ENCODE measurements at regions not wholly inside any gene's neighbourhood (a gene's known extent, or its start where the extent isn't known, plus 50 kb on each side); places are given as distances from the start of the nearest gene placed in this dataset.

- TF ChIP-seq, protein P1, sequence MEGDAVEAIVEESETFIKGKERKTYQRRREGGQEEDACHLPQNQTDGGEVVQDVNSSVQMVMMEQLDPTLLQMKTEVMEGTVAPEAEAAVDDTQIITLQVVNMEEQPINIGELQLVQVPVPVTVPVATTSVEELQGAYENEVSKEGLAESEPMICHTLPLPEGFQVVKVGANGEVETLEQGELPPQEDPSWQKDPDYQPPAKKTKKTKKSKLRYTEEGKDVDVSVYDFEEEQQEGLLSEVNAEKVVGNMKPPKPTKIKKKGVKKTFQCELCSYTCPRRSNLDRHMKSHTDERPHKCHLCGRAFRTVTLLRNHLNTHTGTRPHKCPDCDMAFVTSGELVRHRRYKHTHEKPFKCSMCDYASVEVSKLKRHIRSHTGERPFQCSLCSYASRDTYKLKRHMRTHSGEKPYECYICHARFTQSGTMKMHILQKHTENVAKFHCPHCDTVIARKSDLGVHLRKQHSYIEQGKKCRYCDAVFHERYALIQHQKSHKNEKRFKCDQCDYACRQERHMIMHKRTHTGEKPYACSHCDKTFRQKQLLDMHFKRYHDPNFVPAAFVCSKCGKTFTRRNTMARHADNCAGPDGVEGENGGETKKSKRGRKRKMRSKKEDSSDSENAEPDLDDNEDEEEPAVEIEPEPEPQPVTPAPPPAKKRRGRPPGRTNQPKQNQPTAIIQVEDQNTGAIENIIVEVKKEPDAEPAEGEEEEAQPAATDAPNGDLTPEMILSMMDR (IDR thresholded peaks at IDR 0.05): no peak
- TF ChIP-seq POLR2AphosphoS5 (IDR thresholded peaks at IDR 0.05; ENCODE audit: low read depth, low read length) (no peak), REST (IDR thresholded peaks at IDR 0.05; ENCODE audit: insufficient read depth in 1 of 2, low read depth in 2 of 2, low read length in 1 of 2) (no peak), SIN3A (IDR thresholded peaks at IDR 0.05; ENCODE audit: borderline replicate concordance, insufficient read depth, low read depth, low read length) (no peak), TCF7L2 (IDR thresholded peaks at IDR 0.05; ENCODE audit: low read depth, low read length) (no peak)
Observed at GRCh38 chr11:116678887-116679286, 93.9 kb downstream of the BUD13 start.
